Fibroblast of skin of right biceps (primary cell): ENCODE measurements at regions not wholly inside any gene's neighbourhood (a gene's known extent, or its start where the extent isn't known, plus 50 kb on each side); places are given as distances from the start of the nearest gene placed in this dataset.

ENCODE experiments used
- DNase-seq: peaks from one replicate; pipeline ENCODE4 v3.0.0-alpha.2; 2013

DNA sequence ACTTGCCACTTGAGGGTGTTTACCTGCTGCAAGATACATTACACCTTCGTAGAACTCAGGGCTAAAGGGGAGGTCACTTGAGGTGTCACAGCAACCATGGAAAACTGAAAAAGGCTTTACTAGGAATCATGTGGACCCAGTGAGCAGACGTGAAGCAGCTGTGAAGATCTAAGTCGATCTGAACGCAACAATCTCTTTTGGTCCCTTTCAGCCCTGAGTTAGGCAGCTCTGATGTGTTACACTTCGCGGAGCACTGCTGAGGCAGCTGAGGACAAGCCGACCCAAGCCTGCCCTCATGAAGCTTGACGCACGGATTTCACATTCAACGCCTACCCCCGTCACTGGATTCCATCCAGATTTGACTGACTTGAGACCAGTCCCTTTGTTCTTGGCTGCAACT is 75.8 kb upstream of the NPAS2 start:
- no peak for DNase-seq

DNA sequence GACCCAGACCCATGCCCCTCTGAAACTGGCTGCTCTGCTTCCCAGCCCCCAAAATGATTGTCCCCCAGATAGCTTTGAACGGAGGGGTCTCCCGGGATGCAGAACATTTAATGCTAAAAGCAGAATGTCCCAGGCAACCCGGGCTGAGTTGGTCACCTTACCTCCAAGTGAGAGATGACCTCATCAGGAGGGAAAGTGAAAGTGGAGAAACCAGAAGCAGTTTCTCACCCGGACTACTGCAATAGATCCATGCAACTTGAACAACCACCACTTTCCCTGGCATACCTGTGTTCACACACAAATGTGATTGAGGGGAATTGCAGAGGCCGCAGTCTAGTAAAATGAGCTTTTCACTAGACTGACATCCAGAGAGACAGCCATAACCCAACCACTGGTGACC is 75.3 kb upstream of the NPAS2 start:
- peak; percentile 46 for DNase-seq

DNA sequence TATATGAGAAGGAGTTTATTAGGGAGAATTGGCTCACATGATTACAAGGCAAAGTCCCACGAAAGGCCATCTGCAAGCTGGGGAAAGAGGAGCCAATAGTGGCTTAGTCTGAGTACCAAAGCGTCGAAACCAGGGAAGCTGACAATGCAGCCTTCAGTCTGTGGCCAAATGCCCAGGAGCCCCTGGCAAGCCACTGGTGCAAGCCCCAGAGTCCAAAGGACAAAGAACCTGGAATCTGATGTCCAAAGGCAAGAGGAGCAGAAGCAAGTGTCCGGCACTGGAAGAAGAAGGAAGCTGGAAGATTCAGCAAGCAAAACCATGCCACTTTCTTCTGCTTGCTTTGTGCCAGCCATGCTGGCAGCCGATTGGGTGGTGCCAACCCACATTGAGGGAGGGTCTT is 74.3 kb upstream of the NPAS2 start:
- DNase-seq: no peak

DNA sequence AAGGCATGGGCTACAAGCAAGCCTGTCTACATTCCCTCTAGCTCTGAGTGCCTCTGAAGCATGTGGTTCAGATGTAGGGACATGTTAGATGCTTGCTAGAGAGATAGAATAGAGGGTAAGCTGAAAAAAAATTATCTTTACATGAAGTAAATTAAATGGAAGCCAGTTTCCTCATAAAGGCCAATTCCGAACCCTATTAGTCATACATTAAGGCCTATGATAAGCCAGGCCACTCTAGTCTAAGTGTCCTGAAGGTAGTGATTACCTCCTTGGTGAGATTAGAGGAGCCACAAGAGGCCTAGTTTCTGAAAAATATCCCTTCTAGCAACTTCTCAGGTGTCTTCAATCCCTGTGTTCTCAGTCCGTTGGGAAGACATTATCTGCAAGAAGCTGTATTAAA is 72.4 kb upstream of the NPAS2 start:
- peak; percentile 66 for DNase-seq

DNA sequence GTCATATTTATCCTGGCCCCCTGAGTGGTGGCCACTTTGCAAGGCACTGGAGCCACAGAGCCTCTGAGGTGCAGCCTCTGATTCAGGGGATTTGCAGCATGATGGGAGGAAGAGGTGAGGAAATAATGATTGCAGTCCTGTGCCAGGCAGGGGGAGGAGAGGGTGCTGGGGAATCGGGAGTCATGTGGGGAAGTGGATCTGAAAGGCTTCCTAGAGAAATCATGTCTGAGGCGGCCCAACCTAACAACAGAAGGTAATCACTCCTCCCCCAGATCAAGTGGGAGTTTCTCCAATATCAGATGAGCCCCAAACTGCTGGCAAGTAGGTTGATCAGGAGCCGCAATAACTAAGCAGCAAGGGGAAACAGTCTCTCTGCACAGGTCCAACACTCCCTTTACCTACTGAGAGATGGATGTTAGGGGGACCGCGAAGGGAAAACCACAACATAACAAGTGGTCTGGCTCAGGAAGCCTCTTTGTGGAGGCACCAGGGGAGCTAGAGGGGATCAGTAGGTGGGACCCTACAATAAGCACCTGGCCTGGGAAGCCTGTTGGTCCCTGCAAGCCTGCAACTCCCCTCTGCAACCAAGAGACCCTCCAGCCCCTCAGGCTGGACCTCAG is 71.8 kb upstream of the NPAS2 start:
- DNase-seq: no peak

DNA sequence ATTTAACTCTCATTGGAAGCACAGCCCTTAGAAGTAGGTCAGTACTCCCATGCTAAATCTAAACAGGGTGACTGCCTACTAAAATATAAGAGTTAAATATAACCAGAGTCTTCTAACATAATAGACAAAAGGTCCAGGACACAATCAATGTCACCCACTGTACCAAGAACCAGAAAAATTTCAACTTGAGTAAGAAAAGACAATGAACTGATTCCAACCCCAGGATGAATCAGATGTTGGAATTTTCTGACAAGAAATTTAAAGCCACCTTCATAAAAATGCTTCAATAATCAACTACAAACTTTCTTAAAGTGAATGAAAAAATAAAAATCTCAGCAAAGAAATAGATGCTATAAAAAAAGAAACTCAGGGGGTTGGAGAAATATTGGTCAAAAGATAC is 71.3 kb upstream of the NPAS2 start:
- no peak for DNase-seq

DNA sequence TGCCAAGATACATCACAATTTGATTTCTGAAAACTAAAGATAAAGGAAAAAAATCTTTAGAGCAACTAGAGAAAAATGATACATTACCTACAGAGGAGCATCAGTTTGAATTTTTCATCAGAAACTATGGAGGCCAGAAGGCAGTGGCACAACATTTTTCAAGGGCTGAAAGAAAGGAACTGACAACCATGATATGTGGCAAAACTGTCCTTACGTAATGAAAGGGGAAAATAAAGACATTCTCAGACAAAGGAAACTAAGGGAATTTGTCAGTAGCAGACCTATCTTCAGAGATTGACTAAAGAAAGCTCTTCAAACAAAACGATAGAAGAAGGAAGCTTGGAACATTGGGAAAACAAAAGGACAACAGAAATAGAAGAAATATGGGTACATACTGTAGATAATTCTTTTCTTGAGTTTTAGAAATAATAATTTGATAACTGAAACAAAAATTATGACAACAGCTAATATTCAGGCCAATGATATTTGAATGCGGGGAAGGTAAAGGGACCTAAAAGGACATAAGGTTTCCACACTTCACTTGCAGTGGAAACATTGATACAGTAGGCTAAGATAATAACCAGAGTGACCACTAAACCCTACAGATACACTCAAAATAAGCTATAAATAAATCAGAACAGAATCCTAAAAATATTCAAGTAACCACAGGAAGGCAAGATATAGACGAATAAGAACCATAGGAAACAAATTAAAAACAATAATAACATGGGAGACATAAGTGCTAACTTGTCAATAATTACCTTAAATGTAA is 70.0 kb upstream of the NPAS2 start:
- DNase-seq: no peak

DNA sequence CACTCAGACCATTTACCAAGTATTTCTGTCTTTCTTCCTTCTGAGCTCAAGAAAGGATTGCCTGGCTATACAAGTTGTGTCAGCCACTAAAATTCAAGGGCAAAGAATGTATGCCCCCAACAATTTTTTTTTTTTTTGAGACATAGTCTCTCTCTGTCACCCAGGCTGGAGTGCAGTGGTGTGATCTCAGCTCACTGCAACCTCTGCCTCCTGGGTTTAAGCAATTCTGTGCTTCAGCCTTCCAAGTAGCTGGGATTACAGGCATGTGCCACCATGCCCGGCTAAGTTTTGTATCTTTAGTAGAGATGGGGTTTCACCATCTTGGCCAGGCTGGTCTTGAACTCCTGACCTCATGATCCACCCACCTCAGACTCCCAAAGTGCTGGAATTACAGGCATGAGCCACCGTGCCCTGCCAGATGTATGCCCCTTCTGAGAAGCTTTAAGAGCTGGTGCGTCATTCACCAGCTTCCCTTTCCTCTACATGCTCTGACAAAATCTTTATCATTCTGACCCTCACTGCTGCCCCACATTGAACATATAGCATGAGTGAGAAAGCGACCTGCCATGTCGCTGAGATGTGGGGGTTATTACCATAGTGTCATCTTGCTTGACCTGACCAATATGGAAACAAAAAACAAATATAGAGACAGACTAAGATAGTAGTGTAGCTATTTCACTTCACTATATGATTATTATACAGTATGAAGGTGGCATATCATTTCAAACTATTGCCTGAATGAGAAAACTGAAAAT is 67.9 kb upstream of the NPAS2 start:
- DNase-seq: peak; percentile 53

DNA sequence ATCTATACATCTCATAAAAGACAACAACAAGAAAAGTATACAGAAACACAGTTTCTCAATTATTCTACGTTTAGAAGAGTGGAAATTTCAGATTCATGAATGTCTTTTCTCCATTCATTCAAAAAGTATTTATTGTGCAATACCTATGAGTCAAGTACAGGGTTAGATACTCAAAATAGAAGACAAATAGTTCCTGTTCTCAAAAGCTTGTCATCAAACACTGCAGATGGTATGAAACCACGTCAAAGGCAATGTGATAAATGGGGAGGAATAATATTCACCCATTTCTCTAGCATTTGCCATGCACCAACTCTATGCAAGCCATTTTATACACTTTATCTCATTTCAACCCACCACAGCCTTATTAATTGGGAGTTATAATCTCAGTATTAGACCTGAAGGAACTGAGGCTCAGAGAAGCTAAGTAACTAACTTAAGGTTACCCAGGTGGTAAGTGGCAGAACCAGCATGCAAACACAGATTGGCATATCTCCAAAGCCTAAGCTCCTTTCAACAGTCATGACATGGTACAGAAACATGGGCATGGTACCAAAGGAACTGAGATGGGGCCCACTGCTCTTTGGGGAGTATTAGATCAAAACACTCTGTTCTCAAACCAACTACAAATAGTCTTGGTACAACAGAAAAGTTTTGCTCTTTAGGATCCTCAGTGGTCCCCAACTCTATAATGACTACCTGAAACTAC is 67.2 kb upstream of the NPAS2 start:
- peak; percentile 94 for DNase-seq

DNA sequence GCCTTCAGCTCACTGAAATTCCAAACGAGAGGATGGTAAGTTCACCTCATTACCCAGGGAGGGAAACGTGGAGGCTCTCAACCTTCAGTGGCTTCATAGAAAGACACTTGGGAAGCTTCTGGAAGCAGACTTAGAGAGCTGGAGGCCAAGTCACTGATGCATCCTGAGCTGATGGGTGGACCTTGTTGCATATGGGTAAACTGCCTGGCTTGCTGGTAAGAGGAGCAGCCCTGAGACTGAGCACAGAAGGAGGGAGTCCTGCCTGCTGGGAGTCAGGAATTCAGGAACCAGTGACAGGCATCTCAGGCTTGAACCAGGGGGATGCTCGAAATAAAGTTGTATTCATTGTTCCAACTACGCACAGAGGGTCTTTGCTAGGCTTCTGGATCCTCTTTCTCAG is 66.5 kb upstream of the NPAS2 start:
- DNase-seq: no peak

DNA sequence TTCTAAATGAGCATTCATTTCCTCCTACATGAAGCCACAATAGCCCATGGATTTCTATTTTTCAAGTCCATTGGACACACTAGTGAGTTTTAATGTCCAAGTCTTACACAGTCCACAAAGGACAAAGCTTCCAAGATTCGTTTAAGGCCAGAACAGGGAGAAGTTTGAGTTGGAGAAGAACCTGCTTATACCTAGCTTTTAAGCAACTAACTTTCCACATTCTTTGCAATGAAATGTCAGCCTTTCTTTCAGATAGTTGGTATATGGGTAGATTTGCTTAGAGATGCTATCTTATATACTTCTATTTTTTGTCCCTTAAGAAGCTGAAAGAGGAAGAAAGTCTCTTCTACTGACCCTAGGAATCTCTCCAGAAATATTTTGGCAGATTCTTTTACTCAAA is 66.1 kb upstream of the NPAS2 start:
- DNase-seq: no peak

DNA sequence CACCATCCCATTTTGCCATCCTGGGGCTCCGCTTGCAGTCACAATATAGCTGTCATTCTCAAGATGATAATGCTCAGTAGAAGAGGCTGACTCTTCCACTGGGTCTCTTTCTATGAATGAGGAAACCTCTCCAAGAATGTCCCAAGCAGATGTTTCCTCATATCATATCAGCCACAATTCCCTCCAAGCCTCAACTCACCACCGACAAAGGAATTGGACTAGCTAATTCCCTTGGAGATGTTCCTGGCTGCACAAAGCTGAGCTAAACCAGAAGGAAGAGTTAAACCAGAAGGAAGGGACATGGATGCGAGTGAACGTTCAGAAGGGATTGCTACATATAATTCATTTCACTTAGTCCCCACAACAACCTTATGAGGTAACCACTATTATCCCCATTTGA is 65.0 kb upstream of the NPAS2 start:
- DNase-seq: no peak

DNA sequence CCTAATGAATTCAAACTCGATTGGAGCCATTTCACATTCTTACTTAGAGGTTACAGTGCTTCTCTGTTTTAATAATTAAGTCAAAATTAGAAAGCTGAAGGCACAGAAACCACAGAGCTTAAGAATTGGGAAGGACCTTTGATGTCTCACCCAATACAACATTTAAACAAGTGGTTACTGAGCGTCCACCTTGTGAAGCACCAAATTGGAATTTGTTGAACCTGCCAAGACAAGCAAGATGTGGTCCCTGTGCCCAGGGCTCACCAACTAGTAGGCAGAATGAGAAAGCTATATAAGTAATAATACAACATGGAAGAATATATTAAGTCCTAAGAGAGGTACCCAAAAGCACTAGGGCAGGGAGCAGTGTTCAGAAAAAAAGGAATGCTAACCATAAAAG is 64.5 kb upstream of the NPAS2 start:
- no peak for DNase-seq

DNA sequence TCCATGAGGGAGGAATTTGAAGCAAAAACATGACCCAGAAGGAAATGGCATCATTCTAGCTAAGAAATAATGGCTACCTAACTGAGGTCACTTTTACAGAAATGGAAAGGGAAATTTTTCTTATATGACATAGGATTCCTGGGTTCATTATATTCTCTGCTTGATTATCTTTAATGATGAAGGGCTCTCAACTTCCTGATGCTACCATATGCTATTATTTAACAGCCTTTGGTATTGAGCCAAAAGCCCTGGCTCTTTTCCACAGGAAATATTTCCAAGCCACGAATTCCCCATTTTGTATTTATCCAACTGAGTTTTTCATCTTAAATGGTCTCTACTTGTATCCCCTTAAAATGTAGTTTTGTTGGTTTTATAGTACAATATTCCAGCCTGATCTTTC is 63.2 kb upstream of the NPAS2 start:
- peak; percentile 76 for DNase-seq

DNA sequence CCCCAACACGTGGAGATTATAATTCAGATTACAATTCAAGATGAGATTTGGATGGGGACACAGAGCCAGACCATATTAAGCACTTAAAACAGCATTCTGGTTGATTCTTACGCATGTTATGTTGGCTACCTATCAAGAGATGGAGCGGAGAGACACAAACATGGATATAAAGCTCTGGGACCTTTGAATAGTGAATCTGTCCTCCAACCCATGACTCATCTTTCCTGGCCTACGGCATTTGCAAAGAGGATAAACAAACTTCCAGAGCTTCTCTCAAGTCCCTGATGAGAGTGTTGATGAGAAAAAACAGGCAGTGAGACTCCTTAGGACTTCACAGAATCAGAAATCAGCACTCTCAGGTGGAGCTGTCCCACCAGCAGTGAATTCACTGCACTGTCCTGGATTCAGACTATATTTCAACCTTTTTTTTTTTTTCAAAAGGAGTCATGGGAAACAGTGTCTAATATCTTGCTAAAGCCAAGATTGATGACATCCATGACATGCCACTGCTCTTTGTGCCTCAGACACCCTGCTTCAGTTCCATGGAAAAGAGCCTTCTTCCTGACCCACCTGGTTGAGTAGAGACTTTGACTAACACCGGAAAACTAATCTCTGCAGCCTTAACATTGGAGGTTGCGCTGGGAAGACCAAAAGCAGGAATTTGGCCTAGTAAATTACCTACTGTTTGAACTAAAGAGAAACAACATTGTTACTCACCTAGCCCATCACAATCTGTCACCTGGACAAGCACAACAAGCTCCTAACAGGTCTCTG is 62.1 kb upstream of the NPAS2 start:
- DNase-seq: peak; percentile 89

DNA sequence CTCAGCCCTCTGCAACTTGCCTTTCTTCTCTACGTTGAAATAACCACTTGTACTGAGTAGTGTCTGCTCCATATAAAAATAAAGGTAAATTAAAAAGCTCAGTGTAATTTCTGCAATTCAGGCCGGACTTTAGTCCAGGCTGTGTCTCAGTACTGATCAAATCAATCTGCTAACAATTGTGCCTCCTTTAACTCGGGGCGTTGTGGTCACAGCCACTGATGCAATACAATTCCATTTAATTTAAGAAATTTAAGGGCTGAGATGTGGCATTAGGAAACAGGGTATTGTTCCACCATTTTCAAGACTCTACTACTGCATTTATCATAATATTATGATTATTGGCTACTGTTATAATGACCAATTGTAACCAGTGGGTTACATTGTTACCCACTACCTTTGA is 60.0 kb upstream of the NPAS2 start:
- DNase-seq: no peak

DNA sequence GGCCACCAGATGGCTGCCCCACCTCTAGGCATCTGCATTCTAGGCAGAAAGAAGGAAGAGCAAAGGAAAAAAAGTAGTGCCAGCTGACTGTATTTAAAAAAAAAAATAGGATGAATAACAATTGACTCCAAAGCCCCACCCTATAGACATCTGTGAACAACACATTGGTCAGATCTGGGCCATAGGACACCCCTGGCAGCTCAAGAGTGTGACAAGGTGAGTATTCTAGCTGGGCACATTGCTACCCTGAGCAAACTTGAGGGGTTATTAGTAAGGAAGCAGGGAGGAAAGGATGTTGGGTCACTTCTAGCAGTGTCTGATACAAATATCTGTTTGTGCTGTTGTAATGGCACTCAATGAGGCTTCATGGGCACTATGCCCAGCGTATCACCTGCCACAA is 58.6 kb upstream of the NPAS2 start:
- no peak for DNase-seq

DNA sequence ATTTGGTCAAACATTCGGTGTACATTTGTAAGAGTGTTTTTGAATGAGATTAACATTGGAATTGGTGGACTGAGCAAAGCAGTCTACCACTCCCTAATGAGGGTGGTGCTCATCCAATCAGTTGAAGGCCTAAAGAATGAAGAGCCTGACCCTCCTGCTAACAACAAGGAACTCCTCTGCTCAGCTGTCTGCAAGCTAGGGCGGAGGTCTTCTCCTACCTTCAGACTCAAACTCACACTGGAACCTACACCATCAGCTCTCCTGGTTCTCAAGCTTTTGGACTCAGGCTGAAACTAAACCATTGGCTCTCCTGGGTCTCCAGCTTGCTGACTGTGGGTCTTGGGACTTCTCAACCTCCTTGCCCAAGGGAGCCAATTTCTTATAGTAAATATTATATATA is 55.5 kb upstream of the NPAS2 start:
- DNase-seq: no peak

DNA sequence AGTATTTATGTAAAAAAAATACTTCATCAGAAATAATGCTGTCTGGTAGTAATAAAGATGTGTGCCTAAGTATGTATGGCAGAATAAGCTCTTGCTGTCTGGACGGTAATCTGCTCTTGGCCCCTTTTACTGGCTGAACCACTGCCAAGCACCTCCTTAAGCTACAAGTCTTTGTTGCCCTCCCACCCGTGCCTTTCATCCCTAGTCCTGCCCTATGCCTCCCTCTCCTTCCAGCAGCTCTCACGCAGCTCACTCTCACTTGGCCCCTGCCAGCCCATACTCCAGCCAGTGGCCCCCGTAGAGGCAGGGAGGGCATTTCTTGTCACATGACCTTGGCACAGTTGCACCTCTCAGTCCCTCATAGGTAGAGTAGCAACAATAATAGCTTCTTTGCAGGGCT is 54.5 kb upstream of the NPAS2 start:
- no peak for DNase-seq

DNA sequence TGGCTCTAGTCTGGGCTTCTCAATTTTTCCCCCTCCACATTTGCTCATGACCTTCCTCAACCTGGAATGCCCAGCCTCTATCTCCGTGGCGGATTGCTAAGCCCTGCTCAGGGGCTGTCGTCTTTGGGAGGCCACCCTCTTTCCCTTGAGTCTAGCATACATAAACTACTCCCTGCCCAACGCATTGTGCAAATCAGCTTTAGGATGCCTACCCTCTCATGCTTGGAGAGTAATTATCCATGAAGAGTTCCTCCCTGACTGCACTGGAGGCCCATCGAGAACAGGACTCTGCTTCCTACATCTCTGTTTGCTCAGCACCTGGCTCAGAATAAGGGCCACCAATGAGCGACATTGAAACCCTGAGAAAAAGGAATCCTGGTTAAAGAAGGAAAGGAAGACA is 53.7 kb upstream of the NPAS2 start:
- no peak for DNase-seq

DNA sequence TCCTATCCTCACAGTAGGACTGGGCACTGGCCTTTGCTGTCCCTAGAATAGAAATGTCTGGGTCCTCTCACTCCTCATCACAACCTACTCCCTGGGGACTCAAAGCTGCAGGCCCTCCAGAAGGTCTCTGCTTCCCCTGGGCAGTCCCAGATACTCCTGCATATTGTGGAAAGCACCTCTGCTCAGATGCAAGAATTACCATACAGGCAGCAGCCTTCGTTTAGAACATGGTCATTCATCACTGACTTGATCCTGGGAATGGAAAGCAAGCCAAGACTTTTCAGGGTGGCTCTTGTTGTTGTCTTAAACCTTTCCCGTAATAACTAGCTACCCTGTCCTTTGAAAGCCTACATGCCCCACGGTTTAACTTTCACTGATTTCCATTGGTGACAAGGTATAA is 53.1 kb upstream of the NPAS2 start:
- DNase-seq: peak; percentile 36

DNA sequence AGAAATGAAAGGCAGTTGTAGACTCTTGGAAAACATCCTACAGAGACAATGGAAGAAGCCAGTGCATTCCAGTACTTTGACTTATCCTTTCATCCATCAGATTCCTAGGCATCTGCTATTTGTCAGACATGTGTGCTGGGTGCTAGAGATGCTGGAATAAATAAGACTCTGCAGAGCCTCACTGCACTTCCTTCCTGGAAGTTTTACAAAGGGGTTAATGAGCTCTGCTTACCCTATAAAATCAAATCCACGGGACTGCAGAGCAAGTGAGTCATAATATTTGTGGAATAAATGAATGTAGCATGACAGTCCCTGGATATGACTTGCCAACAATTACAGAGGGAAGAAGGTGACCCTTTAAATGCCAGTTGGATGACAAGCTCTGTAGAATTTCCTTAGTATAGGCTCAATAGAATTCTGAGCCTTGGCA is 52.7 kb upstream of the NPAS2 start:
- DNase-seq: peak; percentile 95
